Astrocyte (in vitro differentiated cells and primary cell): ENCODE measurements at regions not wholly inside any gene's neighbourhood (a gene's known extent, or its start where the extent isn't known, plus 50 kb on each side); places are given as distances from the start of the nearest gene placed in this dataset.

Experiments used
- EZH2 ChIP-seq: IDR thresholded peaks from 2 replicates; pipeline ENCODE4 v1.6.1; 2012; ENCODE audit warnings: mild to moderate bottlenecking, low read length, inconsistent platforms; ENCODE audit not compliant: insufficient read depth
- TF ChIP-seq, protein P1 (sequence below): IDR thresholded peaks from 2 replicates; pipeline ENCODE4 v1.5.1; 2011; ENCODE audit warnings: low read depth, mild to moderate bottlenecking, inconsistent platforms, low read length, moderate library complexity; ENCODE audit not compliant: insufficient read depth

DNA sequence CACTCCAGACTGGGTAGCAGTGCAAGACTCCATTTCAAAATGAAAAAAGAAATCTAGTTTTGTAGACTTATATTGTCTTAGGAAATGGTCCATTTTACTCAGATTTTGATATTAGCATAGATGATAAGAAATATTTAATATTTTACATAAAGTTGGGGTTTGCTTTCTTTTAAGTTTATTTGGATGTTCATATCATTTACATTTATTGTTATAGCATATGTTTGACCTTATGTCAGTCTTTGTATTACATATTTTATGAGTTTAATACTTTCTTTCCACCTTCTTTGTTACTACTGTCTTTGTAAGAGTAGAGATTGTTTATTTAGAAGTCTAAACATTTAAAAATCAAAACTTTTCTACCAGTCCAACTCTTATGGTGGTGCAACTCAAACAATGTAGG lies 162.7 kb upstream of the OTX2 start:
- TF ChIP-seq, protein P1, sequence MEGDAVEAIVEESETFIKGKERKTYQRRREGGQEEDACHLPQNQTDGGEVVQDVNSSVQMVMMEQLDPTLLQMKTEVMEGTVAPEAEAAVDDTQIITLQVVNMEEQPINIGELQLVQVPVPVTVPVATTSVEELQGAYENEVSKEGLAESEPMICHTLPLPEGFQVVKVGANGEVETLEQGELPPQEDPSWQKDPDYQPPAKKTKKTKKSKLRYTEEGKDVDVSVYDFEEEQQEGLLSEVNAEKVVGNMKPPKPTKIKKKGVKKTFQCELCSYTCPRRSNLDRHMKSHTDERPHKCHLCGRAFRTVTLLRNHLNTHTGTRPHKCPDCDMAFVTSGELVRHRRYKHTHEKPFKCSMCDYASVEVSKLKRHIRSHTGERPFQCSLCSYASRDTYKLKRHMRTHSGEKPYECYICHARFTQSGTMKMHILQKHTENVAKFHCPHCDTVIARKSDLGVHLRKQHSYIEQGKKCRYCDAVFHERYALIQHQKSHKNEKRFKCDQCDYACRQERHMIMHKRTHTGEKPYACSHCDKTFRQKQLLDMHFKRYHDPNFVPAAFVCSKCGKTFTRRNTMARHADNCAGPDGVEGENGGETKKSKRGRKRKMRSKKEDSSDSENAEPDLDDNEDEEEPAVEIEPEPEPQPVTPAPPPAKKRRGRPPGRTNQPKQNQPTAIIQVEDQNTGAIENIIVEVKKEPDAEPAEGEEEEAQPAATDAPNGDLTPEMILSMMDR = no peak
- TF ChIP-seq EZH2 = no peak
